Activated CD4-positive, alpha-beta T cell treated with anti-CD3 and anti-CD28 coated beads, Interleukin-2, amount 10 ng/mL, durations not matched to agents 7 days and 5 days (primary cell): ENCODE measurements at regions not wholly inside any gene's neighbourhood (a gene's known extent, or its start where the extent isn't known, plus 50 kb on each side); places are given as distances from the start of the nearest gene placed in this dataset.
"Not testable (repeated sequence)": the region's sequence is repeated elsewhere in the genome, so short reads cannot be mapped to it uniquely, and the experiment has no call there.

Experiments used
- CTCF ChIA-PET: fragments of 350-600 bp; sonication (Branson Sonifier 250); formaldehyde crosslinking; loops from one replicate; lab custom pipeline; 2021; ENCODE audit warnings: antibody characterized with exemption; lab: Charles Lee
- POLR2A ChIA-PET: fragments of 350-600 bp; sonication (Branson Sonifier 250); formaldehyde crosslinking; loops from one replicate; lab custom pipeline; 2021; ENCODE audit warnings: antibody characterized with exemption; lab: Charles Lee
- DNase-seq: peaks from one replicate; pipeline ENCODE4 v3.0.0-alpha.2; 2020
- H3K27ac Mint-ChIP-seq: one replicate; pipeline ENCODE4 v1.8.0; 2021; ENCODE audit warnings: mild to moderate bottlenecking, moderate library complexity, mixed read lengths
- H3K27me3 Mint-ChIP-seq: one replicate; pipeline ENCODE4 v1.8.0; 2021; ENCODE audit warnings: mixed read lengths
- H3K36me3 Mint-ChIP-seq: one replicate; pipeline ENCODE4 v1.8.0; 2021; ENCODE audit warnings: low read depth, mixed read lengths
- H3K4me1 Mint-ChIP-seq: one replicate; pipeline ENCODE4 v1.8.0; 2021; ENCODE audit warnings: mixed read lengths
- H3K4me3 Mint-ChIP-seq: one replicate; pipeline ENCODE4 v1.8.0; 2021; ENCODE audit warnings: mild to moderate bottlenecking, moderate library complexity, mixed read lengths
- H3K9me3 Mint-ChIP-seq: one replicate; pipeline ENCODE4 v1.8.0; 2021; ENCODE audit warnings: mixed read lengths

- POLR2A ChIA-PET, result no interaction called here
Observed at GRCh38 chr16:26371349-26371869, 679.6 kb downstream of the HS3ST4 start.

GRCh38 chr16:26374279-26374925 lies 682.6 kb downstream of the HS3ST4 start:
- ChIA-PET POLR2A (no interaction called here), CTCF (no interaction called here)
- no peaks in the 10 kb centered on the region for H3K27me3 Mint-ChIP-seq
- H3K36me3 Mint-ChIP-seq, result no peaks in the 10 kb centered on the region
- DNase-seq, result no peak
- no peaks in the 10 kb centered on the region for H3K9me3 Mint-ChIP-seq
- no peak overlapping the region for H3K27ac Mint-ChIP-seq
- no peaks in the 10 kb centered on the region for H3K4me1 Mint-ChIP-seq
- no peak overlapping the region for H3K4me3 Mint-ChIP-seq

More at GRCh38 chr16:26371349-26371869, 679.6 kb downstream of the HS3ST4 start:
- Mint-ChIP-seq H3K4me1 (no peaks in the 10 kb centered on the region), H3K27me3 (peaks cover 2% of the 10 kb centered on the region), H3K27ac (no peak overlapping the region), H3K4me3 (no peak overlapping the region), H3K36me3 (no peaks in the 10 kb centered on the region), H3K9me3 (no peaks in the 10 kb centered on the region)
- no peak for DNase-seq
- CTCF ChIA-PET, result no interaction called here

GRCh38 chr16:26382586-26382985 lies 684.1 kb upstream of the C16orf82 start:
- no peak for DNase-seq
- no peaks in the 10 kb centered on the region for H3K9me3 Mint-ChIP-seq
- no peaks in the 10 kb centered on the region for H3K27me3 Mint-ChIP-seq
- ChIA-PET POLR2A (no interaction called here), CTCF (no interaction called here)
- H3K4me3 Mint-ChIP-seq, result no peak overlapping the region
- no peak overlapping the region for H3K27ac Mint-ChIP-seq
- H3K4me1 Mint-ChIP-seq, result no peaks in the 10 kb centered on the region
- H3K36me3 Mint-ChIP-seq, result no peaks in the 10 kb centered on the region

GRCh38 chr16:26386096-26386495 lies 680.6 kb upstream of the C16orf82 start:
- peaks cover 3% of the 10 kb centered on the region for H3K27me3 Mint-ChIP-seq
- DNase-seq, result no peak
- H3K27ac Mint-ChIP-seq, result no peak overlapping the region
- no peaks in the 10 kb centered on the region for H3K9me3 Mint-ChIP-seq
- POLR2A ChIA-PET, result no interaction called here
- H3K4me1 Mint-ChIP-seq, result no peaks in the 10 kb centered on the region
- CTCF ChIA-PET, result no interaction called here
- H3K4me3 Mint-ChIP-seq, result no peak overlapping the region
- H3K36me3 Mint-ChIP-seq, result no peaks in the 10 kb centered on the region

- Mint-ChIP-seq H3K9me3 (no peaks in the 10 kb centered on the region), H3K27me3 (peaks cover 6% of the 10 kb centered on the region), H3K36me3 (no peaks in the 10 kb centered on the region), H3K4me3 (no peak overlapping the region), H3K4me1 (no peaks in the 10 kb centered on the region), H3K27ac (no peak overlapping the region)
- ChIA-PET POLR2A (no interaction called here), CTCF (no interaction called here)
- no peak for DNase-seq
Observed at GRCh38 chr16:26391833-26392232, 674.9 kb upstream of the C16orf82 start.

GRCh38 chr16:26394409-26394808 lies 672.3 kb upstream of the C16orf82 start:
- POLR2A ChIA-PET, result no interaction called here
- H3K27me3 Mint-ChIP-seq, result peaks cover 6% of the 10 kb centered on the region

GRCh38 chr16:26395700-26396099 lies 671.0 kb upstream of the C16orf82 start:
- Mint-ChIP-seq H3K36me3 (no peaks in the 10 kb centered on the region), H3K27me3 (peaks cover 3% of the 10 kb centered on the region), H3K4me1 (no peaks in the 10 kb centered on the region), H3K4me3 (no peak overlapping the region), H3K27ac (no peak overlapping the region), H3K9me3 (no peaks in the 10 kb centered on the region)
- no peak for DNase-seq
- POLR2A ChIA-PET, result no interaction called here
- CTCF ChIA-PET, result no interaction called here

More at GRCh38 chr16:26394409-26394808, 672.3 kb upstream of the C16orf82 start:
- Mint-ChIP-seq H3K27ac (no peak overlapping the region), H3K36me3 (no peaks in the 10 kb centered on the region), H3K4me1 (no peaks in the 10 kb centered on the region), H3K9me3 (no peaks in the 10 kb centered on the region), H3K4me3 (no peak overlapping the region)
- DNase-seq, result no peak
- CTCF ChIA-PET, result no interaction called here

GRCh38 chr16:26396511-26397235 lies 670.1 kb upstream of the C16orf82 start:
- Mint-ChIP-seq H3K27me3 (peaks cover 3% of the 10 kb centered on the region), H3K4me3 (no peak overlapping the region), H3K27ac (no peak overlapping the region), H3K4me1 (no peaks in the 10 kb centered on the region), H3K36me3 (no peaks in the 10 kb centered on the region), H3K9me3 (no peaks in the 10 kb centered on the region)
- DNase-seq, result no peak
- POLR2A ChIA-PET, result no interaction called here
- CTCF ChIA-PET, result no interaction called here

GRCh38 chr16:26413780-26414179 lies 652.9 kb upstream of the C16orf82 start:
- Mint-ChIP-seq H3K9me3 (peaks cover 7% of the 10 kb centered on the region), H3K4me3 (no peak overlapping the region), H3K27ac (no peak overlapping the region), H3K27me3 (no peaks in the 10 kb centered on the region), H3K4me1 (no peaks in the 10 kb centered on the region), H3K36me3 (no peaks in the 10 kb centered on the region)
- DNase-seq, result no peak
- POLR2A ChIA-PET, result no interaction called here
- CTCF ChIA-PET, result no interaction called here

GRCh38 chr16:26419458-26419857 lies 647.3 kb upstream of the C16orf82 start:
- H3K27ac Mint-ChIP-seq, DNase-seq, CTCF ChIA-PET, H3K4me1 Mint-ChIP-seq, H3K4me3 Mint-ChIP-seq, H3K36me3 Mint-ChIP-seq, POLR2A ChIA-PET, H3K9me3 Mint-ChIP-seq, H3K27me3 Mint-ChIP-seq: not testable (repeated sequence)

- H3K36me3 Mint-ChIP-seq, result no peaks in the 10 kb centered on the region
- DNase-seq, result no peak
- H3K27me3 Mint-ChIP-seq, result peaks cover 2% of the 10 kb centered on the region
- no peak overlapping the region for H3K27ac Mint-ChIP-seq
- no peak overlapping the region for H3K4me3 Mint-ChIP-seq
- peaks cover 8% of the 10 kb centered on the region for H3K9me3 Mint-ChIP-seq
- POLR2A ChIA-PET, result no interaction called here
- CTCF ChIA-PET, result no interaction called here
- no peaks in the 10 kb centered on the region for H3K4me1 Mint-ChIP-seq
Observed at GRCh38 chr16:26430618-26431017, 636.1 kb upstream of the C16orf82 start.

- H3K4me3 Mint-ChIP-seq, result no peak overlapping the region
- H3K4me1 Mint-ChIP-seq, result no peaks in the 10 kb centered on the region
- H3K9me3 Mint-ChIP-seq, result peaks cover 11% of the 10 kb centered on the region
- no peak for DNase-seq
- POLR2A ChIA-PET, result no interaction called here
- peaks cover 2% of the 10 kb centered on the region for H3K27me3 Mint-ChIP-seq
- no peaks in the 10 kb centered on the region for H3K36me3 Mint-ChIP-seq
- no peak overlapping the region for H3K27ac Mint-ChIP-seq
- CTCF ChIA-PET, result no interaction called here
Observed at GRCh38 chr16:26433807-26434206, 632.9 kb upstream of the C16orf82 start.

- Mint-ChIP-seq H3K4me3 (no peak overlapping the region), H3K4me1 (no peaks in the 10 kb centered on the region), H3K36me3 (no peaks in the 10 kb centered on the region), H3K9me3 (peaks cover 6% of the 10 kb centered on the region), H3K27me3 (no peaks in the 10 kb centered on the region), H3K27ac (peak overlapping the region; percentile 15)
- no peak for DNase-seq
- ChIA-PET POLR2A (no interaction called here), CTCF (no interaction called here)
Observed at GRCh38 chr16:26441178-26441577, 625.5 kb upstream of the C16orf82 start.
